Brain microvascular endothelial cell (primary cell): ENCODE measurements at regions not wholly inside any gene's neighbourhood (a gene's known extent, or its start where the extent isn't known, plus 50 kb on each side); places are given as distances from the start of the nearest gene placed in this dataset.

Source experiments
- DNase-seq: peaks from one replicate; pipeline ENCODE4 v3.0.0-alpha.2; 2020
- H3K27ac ChIP-seq: fragments of 250-450 bp; sonication (Bioruptor Pico); 2 replicates; pipeline ENCODE4 v1.5.1; 2020; ENCODE audit warnings: mild to moderate bottlenecking, moderate library complexity
- H3K27me3 ChIP-seq: fragments of 250-450 bp; sonication (Bioruptor Pico); replicated peaks from 2 replicates; pipeline ENCODE4 v1.5.1; 2020; ENCODE audit warnings: mild to moderate bottlenecking
- H3K36me3 ChIP-seq: fragments of 250-450 bp; sonication (Bioruptor Pico); replicated peaks from 2 replicates; pipeline ENCODE4 v1.5.1; 2020; ENCODE audit warnings: mild to moderate bottlenecking
- H3K4me3 ChIP-seq: 2 replicates; pipeline ENCODE4 v1.5.1; 2011; ENCODE audit warnings: low read depth, mild to moderate bottlenecking, control low read depth, low read length, moderate library complexity
- in situ Hi-C: cut with HindIII; loops from 2 replicates; pipeline ENCODE4 v1.10.0; 2017; ENCODE audit warnings: low sequenced_read_pairs, low pct_ligation_motif_present
- TF ChIP-seq, protein P1 (sequence below): IDR thresholded peaks from 2 replicates; pipeline ENCODE4 v1.5.1; 2011; ENCODE audit warnings: low read depth, mild to moderate bottlenecking, moderate library complexity, low read length, control low read depth, inconsistent platforms; ENCODE audit errors: missing control alignments

DNA sequence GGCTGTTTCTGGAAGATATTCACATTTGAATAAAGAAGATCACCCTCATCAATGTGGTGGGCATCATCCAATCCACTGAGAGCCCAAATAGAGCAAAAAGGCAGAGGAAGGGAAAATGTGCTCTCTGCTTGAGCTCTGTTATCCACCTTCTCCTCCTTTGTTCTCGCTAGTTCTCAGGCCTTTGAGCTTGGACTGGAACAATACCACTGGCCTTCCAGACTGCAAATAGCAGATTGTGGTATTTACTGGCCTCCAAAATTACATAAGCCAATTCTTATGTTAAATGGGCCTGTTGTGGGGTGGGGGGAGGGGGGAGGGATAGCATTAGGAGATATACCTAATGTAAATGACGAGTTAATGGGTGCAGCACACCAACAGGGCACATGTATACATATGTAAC, 219.3 kb downstream of the C1orf94 start:
- DNase-seq = no peak
- in situ Hi-C loops = no loop called here
- H3K27ac ChIP-seq = no peak overlapping the region
- no peak overlapping the region for H3K4me3 ChIP-seq
- H3K36me3 ChIP-seq = no peaks in the 10 kb centered on the region
- TF ChIP-seq, protein P1, sequence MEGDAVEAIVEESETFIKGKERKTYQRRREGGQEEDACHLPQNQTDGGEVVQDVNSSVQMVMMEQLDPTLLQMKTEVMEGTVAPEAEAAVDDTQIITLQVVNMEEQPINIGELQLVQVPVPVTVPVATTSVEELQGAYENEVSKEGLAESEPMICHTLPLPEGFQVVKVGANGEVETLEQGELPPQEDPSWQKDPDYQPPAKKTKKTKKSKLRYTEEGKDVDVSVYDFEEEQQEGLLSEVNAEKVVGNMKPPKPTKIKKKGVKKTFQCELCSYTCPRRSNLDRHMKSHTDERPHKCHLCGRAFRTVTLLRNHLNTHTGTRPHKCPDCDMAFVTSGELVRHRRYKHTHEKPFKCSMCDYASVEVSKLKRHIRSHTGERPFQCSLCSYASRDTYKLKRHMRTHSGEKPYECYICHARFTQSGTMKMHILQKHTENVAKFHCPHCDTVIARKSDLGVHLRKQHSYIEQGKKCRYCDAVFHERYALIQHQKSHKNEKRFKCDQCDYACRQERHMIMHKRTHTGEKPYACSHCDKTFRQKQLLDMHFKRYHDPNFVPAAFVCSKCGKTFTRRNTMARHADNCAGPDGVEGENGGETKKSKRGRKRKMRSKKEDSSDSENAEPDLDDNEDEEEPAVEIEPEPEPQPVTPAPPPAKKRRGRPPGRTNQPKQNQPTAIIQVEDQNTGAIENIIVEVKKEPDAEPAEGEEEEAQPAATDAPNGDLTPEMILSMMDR = no peak
- H3K27me3 ChIP-seq = no peaks in the 10 kb centered on the region

DNA sequence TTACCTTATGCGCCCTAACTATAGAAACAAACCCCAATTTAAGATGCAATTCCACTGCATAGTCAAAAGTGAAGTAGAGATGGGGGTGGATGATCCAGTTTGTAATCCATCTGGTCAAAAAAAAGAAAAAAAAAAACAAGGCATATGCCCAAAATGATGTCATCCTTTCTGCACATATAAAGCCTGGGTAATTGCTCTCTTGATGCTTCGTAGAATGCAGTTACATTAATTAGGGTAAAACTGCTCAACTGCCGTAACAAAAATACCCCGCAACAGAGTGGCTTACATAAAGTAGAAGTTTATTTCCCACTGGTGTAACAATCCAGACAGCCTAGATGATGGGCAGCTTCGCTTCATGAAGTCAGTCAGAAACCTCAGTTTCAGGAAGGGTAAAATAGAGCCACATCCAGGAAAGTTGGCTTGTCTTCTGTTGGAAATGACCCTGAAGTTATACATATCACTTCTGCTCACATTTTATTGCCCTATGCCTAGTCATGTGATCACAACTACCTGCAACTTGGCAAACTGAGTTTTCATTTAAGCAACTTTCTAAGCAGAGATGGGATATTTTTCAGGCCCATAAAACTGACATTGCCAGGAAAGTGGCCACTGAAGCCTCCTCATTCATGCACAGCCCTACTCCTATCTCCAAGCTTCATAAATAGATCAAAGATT, 221.7 kb downstream of the C1orf94 start:
- H3K4me3 ChIP-seq = no peak overlapping the region
- TF ChIP-seq, protein P1 = no peak
- in situ Hi-C loops = no loop called here
- DNase-seq = no peak
- no peaks in the 10 kb centered on the region for H3K27me3 ChIP-seq
- no peaks in the 10 kb centered on the region for H3K36me3 ChIP-seq
- no peak overlapping the region for H3K27ac ChIP-seq

DNA sequence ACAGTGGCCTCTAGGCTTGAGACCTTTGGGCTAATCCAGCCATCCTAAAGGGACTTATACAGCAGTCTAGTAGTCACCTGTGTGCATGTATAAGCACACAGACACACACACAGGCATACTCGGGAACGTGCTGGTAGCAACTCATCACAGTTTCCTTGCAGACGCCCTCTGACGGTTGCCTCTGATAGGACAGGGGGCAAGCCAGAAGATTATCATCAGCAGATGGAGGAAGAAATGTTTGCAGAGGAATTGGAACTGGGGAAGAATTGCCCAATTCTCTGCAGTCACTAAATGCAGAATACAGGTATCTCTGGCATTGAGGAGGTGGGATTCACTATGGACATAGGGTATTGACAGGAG, 222.2 kb downstream of the C1orf94 start:
- TF ChIP-seq, protein P1 = no peak
- no peak for DNase-seq
- in situ Hi-C loops = no loop called here
- no peak overlapping the region for H3K4me3 ChIP-seq
- no peaks in the 10 kb centered on the region for H3K36me3 ChIP-seq
- no peak overlapping the region for H3K27ac ChIP-seq
- H3K27me3 ChIP-seq = no peaks in the 10 kb centered on the region

DNA sequence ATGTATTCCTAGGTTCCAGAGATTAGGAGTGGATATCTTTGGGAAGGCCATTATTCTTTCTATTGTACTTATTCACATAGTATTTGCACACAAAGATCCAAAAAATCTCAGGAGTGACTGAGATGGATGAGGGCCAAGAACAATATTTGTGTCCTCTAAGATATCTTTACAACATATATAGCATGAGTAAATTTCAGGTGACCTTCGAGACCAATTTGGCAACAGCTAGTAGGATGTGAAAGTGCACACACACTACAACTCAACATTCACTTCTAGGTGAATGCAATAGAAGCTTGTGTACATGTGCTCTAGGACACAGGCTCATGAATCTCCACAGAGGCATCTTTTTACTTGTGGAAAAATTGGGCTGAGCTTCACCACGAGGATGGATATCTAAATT, 224.0 kb downstream of the C1orf94 start:
- H3K4me3 ChIP-seq = no peak overlapping the region
- no peak overlapping the region for H3K27ac ChIP-seq
- H3K27me3 ChIP-seq = no peaks in the 10 kb centered on the region
- in situ Hi-C loops = no loop called here
- TF ChIP-seq, protein P1 = no peak
- no peak for DNase-seq
- H3K36me3 ChIP-seq = no peaks in the 10 kb centered on the region

DNA sequence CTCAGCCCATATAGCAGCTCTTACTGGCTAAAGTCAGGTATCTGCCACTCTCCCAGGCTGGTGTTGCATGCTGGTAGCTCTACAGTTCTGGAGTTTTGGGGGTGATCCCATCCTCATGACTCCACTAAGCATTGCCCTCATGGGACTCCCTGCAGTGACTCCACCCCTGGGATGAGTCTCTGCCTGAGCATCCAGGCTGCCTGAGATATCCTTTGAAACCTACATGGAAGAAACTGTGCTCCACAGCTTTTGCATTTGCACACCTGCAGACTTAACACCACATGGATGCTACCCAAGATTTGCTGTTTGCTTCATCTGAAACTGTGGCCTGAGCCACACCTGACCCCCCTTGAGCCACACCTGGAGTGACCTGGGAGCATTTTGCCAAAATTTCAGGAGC, 226.4 kb downstream of the C1orf94 start:
- no peaks in the 10 kb centered on the region for H3K27me3 ChIP-seq
- TF ChIP-seq, protein P1 = no peak
- in situ Hi-C loops = no loop called here
- H3K27ac ChIP-seq = no peak overlapping the region
- no peak overlapping the region for H3K4me3 ChIP-seq
- DNase-seq = no peak
- H3K36me3 ChIP-seq = no peaks in the 10 kb centered on the region

DNA sequence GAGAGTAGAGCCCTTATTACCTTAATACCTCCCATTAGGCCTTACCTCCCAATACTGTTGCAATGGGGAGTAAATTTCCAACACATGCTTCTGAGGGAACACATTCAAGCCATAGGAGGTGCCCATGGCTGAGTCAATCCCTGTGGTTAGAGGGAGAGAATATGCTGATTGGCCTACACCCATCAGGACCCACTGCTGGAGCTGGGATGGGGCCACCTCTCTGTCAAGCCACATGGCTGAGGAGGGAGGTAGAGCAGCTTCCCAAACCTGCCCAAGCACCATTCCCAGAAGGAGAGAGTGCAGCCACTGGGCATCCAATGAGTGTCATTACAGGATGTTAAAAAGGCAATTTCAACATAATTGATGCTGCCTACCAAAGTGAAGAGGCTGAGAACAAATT, 228.1 kb downstream of the C1orf94 start:
- Histone ChIP-seq H3K27me3 (no peaks in the 10 kb centered on the region), H3K27ac (no peak overlapping the region), H3K36me3 (no peaks in the 10 kb centered on the region), H3K4me3 (no peak overlapping the region)
- in situ Hi-C loops = no loop called here
- DNase-seq = no peak
- TF ChIP-seq, protein P1 = no peak
